ENCODE measurements at regions not wholly inside any gene's neighbourhood (a gene's known extent, or its start where the extent isn't known, plus 50 kb on each side); places are given as distances from the start of the nearest gene placed in this dataset.

GRCh38 chr7:41065663-41066062 lies 637.2 kb downstream of the INHBA start:
- H3K4me3 ChIP-seq (ENCODE audit: low read depth, low read length), result no peak overlapping the region
- no peak for DNase-seq (ENCODE audit: low read depth)
- TF ChIP-seq POLR2A (IDR thresholded peaks at IDR 0.05; ENCODE audit: extremely low read depth, insufficient read length) (no peak), MAX (IDR thresholded peaks at IDR 0.05; ENCODE audit: low read depth, low read length) (no peak), MYC (IDR thresholded peaks at IDR 0.05; ENCODE audit: low read depth, low read length) (no peak)
- TF ChIP-seq, protein P1, sequence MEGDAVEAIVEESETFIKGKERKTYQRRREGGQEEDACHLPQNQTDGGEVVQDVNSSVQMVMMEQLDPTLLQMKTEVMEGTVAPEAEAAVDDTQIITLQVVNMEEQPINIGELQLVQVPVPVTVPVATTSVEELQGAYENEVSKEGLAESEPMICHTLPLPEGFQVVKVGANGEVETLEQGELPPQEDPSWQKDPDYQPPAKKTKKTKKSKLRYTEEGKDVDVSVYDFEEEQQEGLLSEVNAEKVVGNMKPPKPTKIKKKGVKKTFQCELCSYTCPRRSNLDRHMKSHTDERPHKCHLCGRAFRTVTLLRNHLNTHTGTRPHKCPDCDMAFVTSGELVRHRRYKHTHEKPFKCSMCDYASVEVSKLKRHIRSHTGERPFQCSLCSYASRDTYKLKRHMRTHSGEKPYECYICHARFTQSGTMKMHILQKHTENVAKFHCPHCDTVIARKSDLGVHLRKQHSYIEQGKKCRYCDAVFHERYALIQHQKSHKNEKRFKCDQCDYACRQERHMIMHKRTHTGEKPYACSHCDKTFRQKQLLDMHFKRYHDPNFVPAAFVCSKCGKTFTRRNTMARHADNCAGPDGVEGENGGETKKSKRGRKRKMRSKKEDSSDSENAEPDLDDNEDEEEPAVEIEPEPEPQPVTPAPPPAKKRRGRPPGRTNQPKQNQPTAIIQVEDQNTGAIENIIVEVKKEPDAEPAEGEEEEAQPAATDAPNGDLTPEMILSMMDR (IDR thresholded peaks at IDR 0.05; ENCODE audit: low read depth, low read length), result no peak

DNA sequence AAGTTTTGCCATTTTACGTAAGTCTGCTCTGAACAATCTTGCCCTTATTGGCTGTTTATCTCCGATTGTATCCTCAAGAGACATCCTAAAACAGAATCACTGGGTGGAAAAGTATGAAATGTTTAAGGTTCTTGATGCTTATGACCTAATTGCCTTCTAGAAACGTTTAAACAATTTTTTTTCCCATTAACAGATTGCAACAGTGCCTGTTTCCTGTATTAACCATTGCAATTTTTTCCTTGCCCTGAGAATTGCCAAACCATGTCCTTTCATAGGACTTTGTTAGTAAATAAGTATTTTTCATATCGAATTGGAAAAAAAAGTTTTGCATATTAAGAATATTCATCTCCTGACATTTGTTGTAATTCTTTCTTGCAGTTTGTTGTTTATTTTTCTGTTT lies 639.8 kb downstream of the INHBA start:
- DNase-seq (ENCODE audit: low read depth), result no peak
- TF ChIP-seq MYC (IDR thresholded peaks at IDR 0.05; ENCODE audit: low read depth, low read length) (no peak), MAX (IDR thresholded peaks at IDR 0.05; ENCODE audit: low read depth, low read length) (no peak), POLR2A (IDR thresholded peaks at IDR 0.05; ENCODE audit: extremely low read depth, insufficient read length) (no peak)
- TF ChIP-seq, protein P1 (IDR thresholded peaks at IDR 0.05; ENCODE audit: low read depth, low read length), result no peak
- no peak overlapping the region for H3K4me3 ChIP-seq (ENCODE audit: low read depth, low read length)

DNA sequence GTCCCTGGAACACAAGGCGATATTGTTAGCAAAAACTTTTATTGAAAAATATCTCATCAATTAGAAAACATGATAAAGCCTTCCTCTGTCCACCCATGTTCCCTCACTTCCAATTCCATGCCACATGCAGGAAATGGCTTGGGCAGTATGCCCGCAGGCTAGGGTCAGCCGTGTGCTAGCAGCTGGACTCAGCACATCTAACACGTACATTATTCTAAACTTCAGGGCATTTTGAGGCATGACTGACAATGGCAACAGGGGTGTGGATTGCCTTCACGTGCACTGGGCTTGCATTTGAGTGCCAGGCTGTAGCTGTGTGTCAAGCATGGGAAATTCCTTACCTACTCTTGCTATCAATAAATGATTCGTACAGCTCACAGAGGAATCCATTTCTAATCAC lies 642.1 kb downstream of the INHBA start:
- DNase-seq (ENCODE audit: low read depth), result no peak
- no peak overlapping the region for H3K4me3 ChIP-seq (ENCODE audit: low read depth, low read length)
- TF ChIP-seq MAX (IDR thresholded peaks at IDR 0.05; ENCODE audit: low read depth, low read length), result no peak

- no peak for DNase-seq (ENCODE audit: low read depth)
- no peak overlapping the region for H3K4me3 ChIP-seq (ENCODE audit: low read depth, low read length)
- no peak for TF ChIP-seq MYC (IDR thresholded peaks at IDR 0.05; ENCODE audit: low read depth, low read length)
- no peak for TF ChIP-seq POLR2A (IDR thresholded peaks at IDR 0.05; ENCODE audit: extremely low read depth, insufficient read length)
- TF ChIP-seq, protein P1 (IDR thresholded peaks at IDR 0.05; ENCODE audit: low read depth, low read length), result no peak
- no peak for TF ChIP-seq MAX (IDR thresholded peaks at IDR 0.05; ENCODE audit: low read depth, low read length)
These were observed 643.1 kb downstream of the INHBA start for GRCh38 chr7:41059796-41060195.

DNA sequence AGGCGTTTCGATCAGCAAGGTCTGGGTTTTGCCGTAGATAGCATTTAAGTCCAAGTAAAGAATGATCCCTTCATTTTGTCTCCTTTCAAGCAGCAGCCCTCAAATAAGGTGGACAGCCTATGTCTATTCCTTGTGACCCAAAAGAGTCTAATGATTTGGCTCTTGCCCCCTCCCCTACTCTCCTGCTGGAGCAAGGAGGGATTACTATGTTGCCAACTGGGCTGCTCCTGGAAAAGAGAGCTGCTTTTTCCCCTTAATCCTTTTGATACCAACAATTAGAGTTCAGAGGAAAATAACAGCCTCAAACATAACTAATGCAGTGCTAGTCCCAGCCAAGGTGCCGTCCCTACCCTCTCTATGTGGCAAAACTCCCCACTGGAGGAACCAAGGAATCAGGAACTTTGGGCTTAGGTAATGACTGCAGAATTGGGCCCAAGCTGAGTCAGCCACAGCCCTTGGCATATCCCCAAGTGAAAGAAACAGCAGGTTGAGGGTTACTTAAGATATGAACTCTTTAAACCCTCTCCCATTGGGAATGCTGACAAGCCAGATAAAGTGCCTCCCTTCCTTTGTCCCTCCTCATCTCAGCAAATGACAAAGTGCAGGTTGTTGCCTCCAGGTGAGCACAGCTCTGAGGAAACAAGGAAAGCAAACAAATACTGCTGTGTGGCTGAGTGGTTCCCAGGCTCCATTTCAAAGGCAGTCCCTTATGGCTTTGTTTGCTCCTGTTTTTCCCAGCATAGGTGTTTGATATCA lies 643.7 kb downstream of the INHBA start:
- TF ChIP-seq, protein P1 (IDR thresholded peaks at IDR 0.05; ENCODE audit: low read depth, low read length), result no peak
- no peak for TF ChIP-seq MYC (IDR thresholded peaks at IDR 0.05; ENCODE audit: low read depth, low read length)
- TF ChIP-seq MAX (IDR thresholded peaks at IDR 0.05; ENCODE audit: low read depth, low read length), result no peak
- no peak for TF ChIP-seq POLR2A (IDR thresholded peaks at IDR 0.05; ENCODE audit: extremely low read depth, insufficient read length)
- DNase-seq (ENCODE audit: low read depth), result no peak
- no peak overlapping the region for H3K4me3 ChIP-seq (ENCODE audit: low read depth, low read length)

DNA sequence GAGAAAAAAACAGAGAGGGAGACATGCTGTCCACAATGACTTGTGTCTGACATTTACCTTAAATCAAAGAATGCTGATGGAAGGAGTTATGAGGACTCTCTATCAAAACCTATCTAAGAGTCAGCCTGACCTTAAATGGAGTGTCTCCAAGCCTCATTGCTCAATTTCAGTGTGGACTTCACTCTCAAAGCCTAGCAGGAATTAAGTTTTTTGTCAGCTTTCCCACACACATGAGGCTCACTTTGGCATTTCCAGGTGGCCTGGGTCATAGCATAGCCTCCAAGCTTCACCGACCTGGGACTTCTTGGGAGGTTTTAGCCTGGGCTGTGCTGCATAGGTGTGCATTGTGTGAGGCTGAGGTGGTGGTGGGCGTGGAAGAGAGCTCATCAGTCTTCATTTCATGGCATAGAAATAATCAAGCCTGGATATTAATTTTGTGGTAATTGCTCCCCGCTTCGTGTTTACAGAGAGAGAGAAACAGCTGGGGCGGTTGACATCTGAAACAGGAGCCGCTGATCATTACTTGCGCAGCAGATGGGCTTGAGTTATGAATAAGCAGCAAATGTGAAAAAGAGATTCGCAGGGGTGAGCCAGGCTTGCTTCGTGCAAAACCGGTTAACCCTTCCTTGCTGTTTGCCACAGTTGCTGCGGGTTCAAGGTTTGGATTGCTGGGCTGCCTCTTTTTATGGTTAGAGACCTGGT lies 647.8 kb downstream of the INHBA start:
- no peak for DNase-seq (ENCODE audit: low read depth)
- no peak overlapping the region for H3K4me3 ChIP-seq (ENCODE audit: low read depth, low read length)
- no peak for TF ChIP-seq MYC (IDR thresholded peaks at IDR 0.05; ENCODE audit: low read depth, low read length)
- TF ChIP-seq, protein P1 (IDR thresholded peaks at IDR 0.05; ENCODE audit: low read depth, low read length), result no peak
- no peak for TF ChIP-seq MAX (IDR thresholded peaks at IDR 0.05; ENCODE audit: low read depth, low read length)
- no peak for TF ChIP-seq POLR2A (IDR thresholded peaks at IDR 0.05; ENCODE audit: extremely low read depth, insufficient read length)
